Activated CD8-positive, alpha-beta memory T cell treated with anti-CD3 and anti-CD28 coated beads, Interleukin-2, amount 50 U/mL, for 1 hour (primary cell): ENCODE measurements at regions not wholly inside any gene's neighbourhood (a gene's known extent, or its start where the extent isn't known, plus 50 kb on each side); places are given as distances from the start of the nearest gene placed in this dataset.

ENCODE experiments used
- DNase-seq: peaks from one replicate; pipeline ENCODE4 v3.0.0-alpha.2; 2020; ENCODE audit errors: extremely low read depth

DNA sequence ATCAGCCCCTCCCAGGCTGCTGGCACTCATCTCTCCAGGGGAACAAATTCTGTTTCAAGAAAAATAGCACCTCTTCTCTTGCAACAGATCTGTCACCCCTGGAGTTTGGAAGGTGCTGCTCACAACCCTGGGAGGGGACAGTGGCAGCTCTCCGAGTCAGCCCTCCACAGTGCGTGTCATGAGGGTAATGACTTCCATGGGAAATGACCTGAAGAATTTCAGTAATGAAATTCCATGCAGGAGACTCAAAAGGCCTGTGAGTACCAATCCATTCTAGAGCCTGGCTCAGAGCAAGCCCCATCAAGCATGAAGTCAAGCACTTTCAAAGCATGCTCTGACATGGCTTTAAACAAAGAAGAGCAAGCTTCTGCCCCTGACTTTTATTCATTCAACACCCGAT, 276.3 kb upstream of the PARD3B start:
- no peak for DNase-seq

DNA sequence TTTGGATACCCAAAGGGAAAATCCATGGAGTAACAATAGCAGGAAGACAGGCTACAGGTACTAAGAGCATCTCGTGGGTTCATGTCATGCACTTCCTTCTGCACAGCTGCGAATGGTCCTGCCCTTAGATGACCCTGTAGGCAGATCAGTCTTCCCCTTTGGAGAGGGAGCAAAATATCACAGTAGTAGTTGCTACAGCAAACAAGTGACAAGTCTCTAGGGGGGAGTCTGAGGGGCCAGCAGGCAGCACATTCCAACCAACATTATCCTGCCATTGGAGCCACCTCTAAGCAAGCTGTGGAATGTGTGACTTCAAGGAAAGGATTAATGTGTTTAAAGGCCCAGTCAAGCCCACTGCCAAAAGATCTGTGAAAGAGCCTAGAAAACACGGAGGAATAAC, 273.2 kb upstream of the PARD3B start:
- no peak for DNase-seq

DNA sequence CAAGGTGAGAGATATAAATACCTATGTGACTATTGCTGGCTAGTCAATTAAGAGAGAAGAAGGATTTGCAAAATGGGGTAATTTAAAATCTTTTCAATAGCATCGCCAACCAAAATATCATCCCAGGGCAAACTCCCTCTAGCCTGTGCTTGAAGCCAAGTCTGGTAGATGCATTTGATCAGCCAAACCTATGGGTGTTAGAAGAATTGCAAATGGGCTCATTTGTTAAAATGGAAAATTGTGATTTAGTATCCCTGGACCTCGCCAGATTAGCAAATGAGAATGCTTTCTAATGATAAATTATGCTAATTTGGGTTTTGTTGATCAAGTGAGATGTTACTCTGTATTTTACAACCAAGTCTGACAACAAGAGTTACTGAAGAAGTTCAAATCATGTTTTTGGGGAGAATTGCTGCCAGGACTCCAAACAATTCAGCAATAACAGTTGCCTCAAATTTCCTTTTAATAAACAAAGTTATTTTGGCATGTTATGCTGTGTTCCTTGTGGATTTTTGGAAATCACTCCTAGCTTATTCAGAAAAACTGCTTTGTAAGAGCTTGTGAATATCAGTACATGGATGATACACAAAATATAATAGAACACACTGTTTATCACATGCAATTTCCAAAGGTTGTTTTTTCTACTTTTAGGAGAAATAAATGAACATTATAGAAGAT, 272.5 kb upstream of the PARD3B start:
- DNase-seq: no peak

DNA sequence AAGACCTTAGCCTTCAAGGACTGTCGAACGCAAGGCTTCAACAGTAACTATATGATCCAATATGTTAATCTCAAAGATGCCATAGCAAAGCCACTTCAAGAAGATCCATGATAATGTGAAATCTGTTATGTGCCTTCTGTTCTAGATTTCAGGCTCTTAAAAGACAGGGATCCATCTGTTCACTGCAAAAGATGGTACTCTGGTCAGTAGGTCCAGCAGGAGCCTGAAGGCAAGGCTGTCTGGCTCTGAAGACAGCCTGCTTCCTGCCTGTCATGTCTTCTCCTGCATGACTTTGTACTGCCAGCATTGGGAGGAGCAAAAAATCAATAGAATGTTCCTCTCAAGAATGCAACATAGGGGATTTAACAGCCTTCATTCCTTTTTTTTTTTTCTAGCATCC, 270.8 kb upstream of the PARD3B start:
- no peak for DNase-seq

DNA sequence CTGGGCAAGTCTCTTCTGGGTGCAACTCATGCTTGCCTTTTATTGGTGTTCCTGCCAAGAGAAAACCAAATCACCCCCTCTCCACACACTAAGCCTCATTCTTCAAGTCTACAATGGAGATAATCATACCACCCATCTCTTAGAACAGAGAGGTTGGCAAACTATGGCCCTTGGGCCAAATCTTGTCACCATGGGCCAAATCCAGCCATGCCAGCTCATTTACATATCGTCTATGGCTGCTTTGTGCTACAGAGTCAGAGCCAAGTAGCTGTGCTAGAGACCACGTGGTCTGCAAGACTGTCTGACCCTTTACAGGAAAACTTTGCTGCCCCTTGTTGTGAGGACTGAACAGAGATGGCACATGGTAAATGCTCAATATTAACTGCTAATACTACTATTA, 270.3 kb upstream of the PARD3B start:
- no peak for DNase-seq

DNA sequence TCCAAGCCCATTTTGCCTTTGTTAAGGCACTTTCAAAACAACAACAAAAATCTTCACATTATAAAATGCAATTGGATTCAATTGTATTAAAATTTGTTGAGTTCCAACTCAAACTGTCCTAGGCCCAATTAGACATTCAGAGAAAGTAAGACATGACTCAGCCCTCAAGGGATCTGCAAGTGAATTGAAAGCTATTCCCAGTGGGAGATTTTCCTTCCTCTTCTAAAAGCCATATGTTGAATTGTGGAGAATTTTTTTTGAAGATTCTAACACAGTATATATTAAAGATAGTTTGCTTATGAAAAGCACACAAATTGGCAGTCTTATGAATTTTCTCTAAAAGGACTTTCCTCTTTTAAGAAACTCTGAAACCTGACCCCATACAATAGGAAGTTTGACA, 268.0 kb upstream of the PARD3B start:
- no peak for DNase-seq

DNA sequence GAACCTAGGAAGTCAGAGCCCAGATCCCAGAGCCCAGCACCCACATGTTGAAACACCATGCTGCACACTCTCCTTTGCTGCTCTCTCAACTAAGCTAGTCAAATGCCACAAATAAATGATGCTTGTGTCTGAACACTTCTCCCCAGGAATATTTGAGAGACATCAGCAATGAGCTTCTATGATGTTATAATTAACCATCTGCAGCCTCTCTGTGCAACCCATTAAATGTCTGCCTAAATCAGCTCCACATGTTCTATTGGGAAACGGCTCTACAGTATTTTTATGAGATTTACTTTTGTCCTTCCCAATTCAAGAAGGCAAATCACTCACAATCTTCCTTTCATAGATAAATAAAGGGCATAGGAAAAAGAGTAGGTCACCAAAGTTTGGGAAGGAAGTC, 266.8 kb upstream of the PARD3B start:
- no peak for DNase-seq

DNA sequence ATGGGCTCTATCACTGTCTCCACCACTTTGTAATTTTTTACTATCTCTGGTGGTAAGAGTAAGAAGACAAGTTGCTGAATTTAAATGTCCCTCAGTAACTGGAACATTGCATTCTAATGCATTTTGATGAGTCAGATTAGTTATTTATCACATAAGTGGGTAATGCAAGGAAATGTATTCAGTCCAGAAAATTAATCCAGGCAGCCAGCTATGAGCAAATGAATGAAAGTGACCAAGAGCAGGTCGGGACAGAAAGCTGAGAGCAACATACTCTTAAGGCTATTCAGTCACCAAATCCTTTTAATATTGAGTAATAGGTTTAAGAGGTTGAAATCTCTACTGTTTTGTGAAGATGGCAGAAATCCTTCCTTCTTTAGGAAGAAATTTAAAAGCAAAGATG, 265.5 kb upstream of the PARD3B start:
- no peak for DNase-seq

GRCh38 chr2:204280262-204280668, 265.0 kb upstream of the PARD3B start:
- no peak for DNase-seq

DNA sequence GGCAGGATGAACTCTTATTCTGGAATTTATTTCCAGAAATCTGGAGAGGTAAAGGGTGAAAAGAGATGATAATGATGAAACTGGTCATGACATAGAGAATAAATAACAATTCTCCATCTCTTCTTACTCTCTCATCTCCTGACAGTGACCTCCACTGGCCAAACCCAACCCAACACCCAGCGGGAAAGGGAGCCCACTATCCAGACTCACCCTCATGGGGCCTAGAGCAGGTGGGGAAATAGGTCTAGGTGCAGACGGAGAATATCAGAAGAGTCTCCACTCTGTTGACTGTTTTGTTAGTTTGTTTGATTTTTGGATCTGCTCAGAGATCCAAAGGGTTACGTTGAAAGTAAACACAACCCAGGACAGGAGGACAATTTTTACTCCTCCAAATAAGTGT, 263.2 kb upstream of the PARD3B start:
- DNase-seq: no peak

GRCh38 chr2:204282525-204282924, 262.8 kb upstream of the PARD3B start:
- DNase-seq: no peak

- DNase-seq: no peak
Measured at GRCh38 chr2:204289066-204289465, 256.2 kb upstream of the PARD3B start.

- no peak for DNase-seq
Measured at GRCh38 chr2:204292439-204292838, 252.8 kb upstream of the PARD3B start.

- no peak for DNase-seq
Measured at GRCh38 chr2:204293884-204294747, 251.2 kb upstream of the PARD3B start.

- DNase-seq: no peak
Measured at GRCh38 chr2:204298404-204298803, 246.9 kb upstream of the PARD3B start.

GRCh38 chr2:204299766-204300165, 245.5 kb upstream of the PARD3B start:
- no peak for DNase-seq

DNA sequence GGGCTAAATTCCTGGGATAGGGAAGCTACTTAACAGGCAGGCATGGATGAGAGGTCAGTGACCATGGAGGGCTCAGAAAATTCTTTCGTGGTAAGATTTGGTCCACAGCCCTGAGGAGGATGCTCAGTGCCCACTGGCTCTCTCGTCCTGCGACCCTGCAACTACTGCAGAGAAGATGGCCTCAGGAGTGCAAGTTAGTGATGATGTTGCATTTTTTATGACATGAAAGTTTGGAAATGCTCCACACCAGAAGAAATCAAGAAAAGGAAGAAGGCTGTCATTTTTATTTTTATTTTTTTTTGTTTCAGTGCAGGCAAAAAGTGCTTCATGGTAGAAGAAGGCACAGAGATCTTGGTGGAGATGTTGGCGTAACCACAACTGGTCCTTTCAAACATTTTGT, 238.6 kb upstream of the PARD3B start:
- DNase-seq: no peak

- DNase-seq: no peak
Measured at GRCh38 chr2:204312105-204312504, 233.2 kb upstream of the PARD3B start.

- no peak for DNase-seq
Measured at GRCh38 chr2:204313256-204313655, 232.0 kb upstream of the PARD3B start.

GRCh38 chr2:204315236-204315662, 230.0 kb upstream of the PARD3B start:
- DNase-seq: no peak

GRCh38 chr2:204317640-204318039, 227.6 kb upstream of the PARD3B start:
- no peak for DNase-seq

DNA sequence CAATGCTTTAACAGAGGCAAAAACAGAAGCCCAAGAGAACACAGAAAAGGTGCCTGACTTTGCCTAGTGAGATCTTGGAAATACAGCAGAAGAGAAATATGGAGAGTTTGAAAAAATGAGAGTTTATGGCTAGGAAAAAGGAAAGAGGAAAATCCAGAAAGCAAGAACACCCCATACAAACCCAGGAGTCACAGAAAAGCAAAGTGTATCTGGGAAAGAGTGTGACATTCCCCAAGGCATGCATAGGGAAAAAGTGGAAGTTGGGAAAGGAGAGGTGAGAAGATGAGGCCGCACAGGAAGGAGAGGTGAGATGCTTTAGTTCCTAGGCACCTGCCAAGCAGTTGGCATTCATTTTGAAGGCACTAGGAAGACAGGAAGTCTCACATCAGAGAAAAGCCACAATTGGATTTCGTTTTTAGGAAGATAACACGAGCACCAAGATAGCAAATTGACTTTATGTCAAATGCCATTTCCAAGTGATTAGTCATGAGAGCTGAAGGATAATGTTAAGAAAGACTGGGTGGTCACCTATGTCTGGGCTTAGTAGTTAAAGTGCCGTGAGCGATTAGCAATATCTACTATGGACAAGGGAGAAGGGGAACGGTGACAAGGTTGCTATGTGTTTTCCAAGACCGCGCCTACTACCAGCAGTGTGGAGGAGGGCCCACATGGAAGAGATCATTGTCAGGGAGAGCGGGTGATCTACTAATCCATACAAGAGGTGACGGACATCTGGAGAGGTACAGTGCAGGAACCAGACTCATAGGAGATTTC, 224.1 kb upstream of the PARD3B start:
- no peak for DNase-seq
